HG02610 (cell line): ENCODE measurements at regions not wholly inside any gene's neighbourhood (a gene's known extent, or its start where the extent isn't known, plus 50 kb on each side); places are given as distances from the start of the nearest gene placed in this dataset.
"Not testable (repeated sequence)": the region's sequence is repeated elsewhere in the genome, so short reads cannot be mapped to it uniquely, and the experiment has no call there.

Experiments used
- ATAC-seq: cut with Tn5 transposase; IDR thresholded peaks from one replicate; pipeline ENCODE4 v1.9.1; 2021; ENCODE audit warnings: mild to moderate bottlenecking, moderate library complexity; ENCODE audit not compliant: unreplicated experiment

DNA sequence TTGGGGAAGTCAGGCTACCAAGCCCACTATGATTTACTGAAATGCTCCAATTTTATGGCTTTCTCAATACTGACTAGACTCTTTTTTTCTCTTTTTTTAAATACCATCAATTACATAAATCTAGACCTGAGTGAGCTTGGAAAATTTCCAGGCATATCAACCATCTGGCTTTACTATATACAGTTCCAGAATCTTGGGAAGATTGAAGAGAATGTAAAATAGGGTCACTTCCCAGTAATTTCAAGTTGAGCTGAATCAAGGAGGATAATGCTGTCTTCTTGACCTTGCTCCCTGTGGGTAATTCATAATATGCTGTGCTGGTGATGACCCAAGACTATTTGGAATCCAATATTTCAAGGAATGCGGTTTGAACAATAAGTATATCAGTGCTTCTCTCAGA lies 108.1 kb downstream of the MAP3K21 start:
- no peak for ATAC-seq

DNA sequence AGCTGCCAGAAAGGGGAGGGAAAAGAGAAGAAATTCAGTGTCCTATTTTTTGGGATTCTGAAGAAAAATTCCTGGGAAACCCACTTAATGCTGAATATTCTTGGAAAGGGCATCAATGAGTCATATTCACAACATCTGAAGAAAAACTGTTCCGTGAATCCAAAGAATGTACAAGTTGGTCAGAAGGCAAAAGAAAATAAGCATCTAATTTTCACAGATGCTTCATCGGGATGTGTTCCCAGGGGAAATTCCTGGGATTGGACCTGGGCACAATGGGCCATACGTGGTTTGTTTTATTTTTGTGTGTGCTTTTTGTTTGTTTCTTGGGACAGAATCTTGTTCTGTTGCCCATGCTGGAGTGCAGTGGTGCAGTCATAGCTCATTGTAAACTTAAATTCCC lies 112.2 kb downstream of the MAP3K21 start:
- ATAC-seq = no peak

DNA sequence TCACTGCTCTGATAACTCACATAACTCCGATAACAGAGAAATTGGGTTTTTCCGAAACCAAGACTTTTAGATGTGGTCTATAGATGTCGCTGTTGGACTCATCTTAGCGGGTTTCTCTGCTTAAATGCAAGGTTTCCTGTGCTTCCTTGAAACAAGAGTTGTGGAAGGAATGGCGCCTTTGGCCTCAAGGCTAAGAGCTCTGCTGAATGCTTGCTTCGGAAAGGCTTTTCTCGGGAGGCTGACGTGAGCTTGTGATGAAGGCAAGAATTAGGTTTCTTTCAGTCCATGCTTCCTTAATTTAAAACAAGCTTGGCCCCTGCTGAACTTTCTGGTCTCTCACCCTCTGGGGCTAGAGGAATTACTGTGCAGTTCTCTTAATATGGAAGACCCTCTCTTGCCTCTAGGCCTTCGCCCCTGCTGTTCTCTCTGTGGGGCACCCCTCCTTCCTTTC lies 113.5 kb downstream of the MAP3K21 start:
- ATAC-seq = peak; percentile 46

DNA sequence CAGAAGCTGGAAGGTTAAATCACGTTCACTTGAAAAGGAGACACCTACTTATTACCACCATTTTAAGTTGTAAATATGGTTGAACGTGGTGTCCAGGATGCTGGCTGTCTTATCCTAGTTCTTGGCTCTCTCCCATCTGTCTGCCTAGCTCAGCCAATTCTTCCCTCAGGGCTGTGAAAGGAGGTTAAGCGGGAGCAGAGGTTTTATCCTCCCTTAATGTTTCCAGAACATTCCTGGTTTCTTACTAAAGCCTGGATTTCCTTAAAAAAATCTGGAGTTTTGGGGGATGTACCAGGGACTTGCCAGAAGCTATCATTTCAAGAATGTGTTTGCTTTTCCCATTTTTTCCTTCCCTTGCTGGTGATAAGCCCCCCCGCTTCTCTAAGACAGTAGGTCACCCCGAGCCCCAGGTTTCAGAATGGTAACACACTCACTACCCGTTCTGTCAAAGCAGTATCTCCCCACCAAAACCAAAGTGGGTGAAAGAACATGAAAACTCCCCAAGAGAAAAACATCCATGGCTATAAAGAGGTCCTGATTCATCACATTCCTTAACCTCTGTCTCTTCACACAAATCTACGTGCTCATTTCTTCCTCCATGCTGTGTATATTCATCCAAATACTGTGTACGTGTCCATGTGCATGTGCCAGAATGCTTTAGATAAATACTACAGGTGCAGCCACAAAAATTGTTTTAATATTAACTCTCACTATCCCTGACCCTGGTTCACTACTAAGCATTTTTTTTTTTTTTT lies 114.7 kb downstream of the MAP3K21 start:
- ATAC-seq = no peak

DNA sequence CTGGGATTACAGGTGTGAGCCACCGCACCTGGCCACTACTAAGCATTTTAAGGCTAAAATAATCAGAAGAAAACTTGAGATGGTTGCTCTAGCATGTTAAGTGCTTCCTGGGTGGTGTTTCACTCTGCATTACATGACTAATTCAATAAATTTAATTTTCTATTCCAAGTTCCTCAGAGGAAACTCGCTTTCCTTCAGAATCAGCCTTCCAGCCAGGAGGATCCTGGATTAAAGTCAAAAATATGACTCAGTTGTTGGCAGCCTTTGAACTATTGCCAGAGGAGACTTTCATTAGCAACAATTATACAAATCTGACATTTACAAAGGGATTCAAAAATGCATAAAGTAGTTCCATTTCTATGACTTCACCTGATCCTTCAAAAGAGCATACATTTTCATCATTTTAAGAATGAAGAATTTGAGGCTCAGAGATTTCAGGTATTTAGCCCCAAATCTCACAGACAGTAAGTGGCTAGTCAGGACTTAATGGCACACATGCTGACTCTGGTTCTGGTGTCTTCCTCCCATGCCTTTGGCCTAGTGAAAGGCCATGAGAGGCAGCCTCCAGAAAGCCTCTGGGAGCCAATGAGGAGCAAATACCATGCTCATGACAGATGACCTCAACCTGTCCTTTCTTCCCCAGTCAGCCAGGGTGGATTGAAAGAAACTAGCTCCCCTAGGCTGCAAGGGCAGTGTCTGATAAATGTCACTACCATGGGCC lies 115.7 kb downstream of the MAP3K21 start:
- ATAC-seq = no peak

DNA sequence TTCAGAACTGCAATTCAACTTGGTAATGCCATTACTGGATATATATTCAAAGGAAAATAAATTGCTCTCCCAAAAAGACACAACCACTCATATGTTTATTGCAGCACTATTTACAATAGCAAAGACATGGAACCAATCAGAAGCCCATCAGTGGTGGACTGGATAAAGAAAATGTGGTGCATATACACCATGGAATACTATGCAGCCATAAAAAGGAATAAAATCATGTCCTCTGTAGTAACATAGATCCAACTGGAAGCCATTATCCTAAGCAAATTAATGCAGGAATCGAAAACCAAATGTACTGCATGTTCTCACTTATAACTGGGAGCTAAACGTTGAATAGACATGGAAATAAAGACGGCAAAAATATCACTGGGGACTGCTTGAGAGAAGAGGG lies 117.0 kb downstream of the MAP3K21 start:
- ATAC-seq = no peak

DNA sequence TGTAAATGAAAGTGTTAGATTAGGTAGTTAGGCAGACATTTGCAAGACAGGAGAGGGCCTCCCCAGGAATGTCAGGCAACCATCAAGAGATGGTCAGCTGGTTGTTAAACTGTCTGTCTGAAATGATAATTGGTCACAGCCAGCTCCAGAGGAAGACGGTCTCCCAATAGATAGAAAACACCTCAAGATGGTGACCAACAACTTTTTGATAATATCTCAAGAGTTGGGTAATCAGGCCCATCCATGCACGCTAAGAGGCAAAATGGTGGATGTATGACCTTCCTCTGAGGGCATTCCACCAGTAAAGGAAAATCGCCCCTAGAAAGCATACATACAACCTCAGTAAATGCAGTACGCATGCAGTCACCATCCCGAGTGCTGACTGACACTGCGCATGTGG lies 118.2 kb downstream of the MAP3K21 start:
- no peak for ATAC-seq

DNA sequence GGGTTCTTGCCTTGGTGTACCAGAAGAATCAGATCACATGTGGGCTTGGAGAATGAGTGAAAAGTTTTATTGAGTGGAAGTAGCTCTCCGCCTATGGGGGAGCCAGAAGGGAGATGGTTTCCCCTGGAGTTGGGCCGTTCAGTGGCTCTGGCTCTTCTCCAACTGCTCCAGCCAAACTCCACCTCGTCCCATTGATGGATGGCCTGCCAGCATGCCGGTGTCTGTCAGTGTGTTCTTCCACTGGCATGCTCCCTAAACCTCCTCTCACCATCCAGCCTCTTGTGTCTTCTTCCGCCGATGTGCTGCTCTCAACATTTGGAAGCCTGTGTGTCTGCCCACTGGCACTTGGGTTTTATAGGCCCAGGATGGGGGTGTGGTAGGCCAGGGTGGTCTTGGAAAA lies 119.4 kb downstream of the MAP3K21 start:
- no peak for ATAC-seq

DNA sequence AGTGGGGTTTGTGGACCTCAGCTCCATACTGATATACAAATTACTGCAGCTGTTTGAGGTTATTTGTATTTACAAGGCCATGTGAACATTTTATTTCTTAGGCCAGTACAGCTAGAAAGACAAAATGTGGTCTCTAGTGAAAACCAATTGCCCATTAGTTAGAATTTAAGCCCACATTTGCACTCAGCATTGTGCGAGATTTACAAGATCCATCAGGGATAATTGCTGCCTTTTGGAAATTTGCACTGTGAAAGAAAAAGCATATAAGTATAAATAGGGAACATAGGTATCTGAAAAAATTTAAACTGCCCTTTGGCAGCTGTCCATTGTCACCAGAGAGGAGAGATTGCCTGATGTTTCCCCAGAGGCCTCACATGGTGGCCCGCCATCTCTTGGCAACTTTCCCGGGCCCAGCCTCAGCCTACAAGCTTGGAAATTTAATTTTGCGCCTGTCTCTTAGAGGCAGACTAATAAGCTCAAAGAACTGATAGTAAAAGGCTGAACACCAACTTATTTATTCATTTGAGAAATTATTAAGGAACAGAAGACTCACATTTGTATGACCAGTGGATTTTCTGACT lies 120.7 kb downstream of the MAP3K21 start:
- ATAC-seq = no peak

DNA sequence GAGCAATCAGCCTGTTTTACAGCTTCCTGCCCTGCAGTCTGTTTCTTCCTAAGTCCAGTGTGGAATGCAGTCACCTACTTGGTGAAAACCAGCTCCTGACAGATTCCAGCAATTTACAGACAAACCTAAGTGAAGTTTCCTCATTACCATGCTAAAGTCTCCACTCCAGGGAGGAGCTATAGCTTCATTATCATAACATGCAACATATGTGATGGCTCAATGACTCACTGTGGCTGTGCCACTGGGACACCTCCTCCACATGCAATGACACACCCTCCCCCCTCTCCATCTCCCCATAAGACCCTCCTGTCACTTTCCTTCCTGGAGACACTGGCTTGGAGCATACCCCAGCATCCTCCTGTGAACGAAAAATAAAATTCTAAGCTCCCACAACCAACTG lies 125.2 kb downstream of the MAP3K21 start:
- ATAC-seq = no peak

DNA sequence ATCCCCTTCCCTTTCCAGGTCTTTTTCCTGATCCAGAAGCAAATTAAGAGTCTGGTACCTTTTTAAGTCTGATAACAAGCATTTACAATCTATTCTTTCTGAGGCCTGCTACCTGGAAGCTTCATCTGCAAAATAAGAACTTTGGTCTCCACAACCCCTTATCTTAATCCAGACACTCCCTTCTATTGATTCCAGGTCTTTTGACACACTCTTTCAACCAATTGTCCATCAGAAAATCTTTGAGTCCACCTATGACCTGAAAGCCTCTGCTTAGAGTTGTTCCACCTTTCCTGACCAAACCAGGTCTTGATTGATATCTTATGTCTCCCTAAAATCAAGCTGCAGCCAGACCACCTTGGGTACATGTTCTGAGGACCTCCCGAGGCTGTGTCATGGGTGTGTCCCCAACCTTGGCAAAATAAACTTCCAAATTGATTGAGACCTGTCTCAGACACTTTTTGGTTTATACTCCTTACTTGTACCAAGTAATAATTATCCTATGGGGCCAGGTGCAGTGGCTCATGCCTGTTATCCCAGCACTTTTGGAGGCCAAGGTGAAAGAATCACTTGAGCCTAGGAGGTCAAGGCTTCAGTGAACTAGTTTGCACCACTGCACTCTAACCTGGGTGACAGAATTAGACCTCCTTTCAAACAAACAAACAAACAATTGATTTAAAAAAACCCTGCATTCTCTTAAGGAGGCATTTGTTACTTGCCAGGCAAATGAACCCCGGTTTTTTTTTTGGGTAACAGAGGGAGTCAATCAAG lies 126.1 kb downstream of the MAP3K21 start:
- ATAC-seq = no peak

DNA sequence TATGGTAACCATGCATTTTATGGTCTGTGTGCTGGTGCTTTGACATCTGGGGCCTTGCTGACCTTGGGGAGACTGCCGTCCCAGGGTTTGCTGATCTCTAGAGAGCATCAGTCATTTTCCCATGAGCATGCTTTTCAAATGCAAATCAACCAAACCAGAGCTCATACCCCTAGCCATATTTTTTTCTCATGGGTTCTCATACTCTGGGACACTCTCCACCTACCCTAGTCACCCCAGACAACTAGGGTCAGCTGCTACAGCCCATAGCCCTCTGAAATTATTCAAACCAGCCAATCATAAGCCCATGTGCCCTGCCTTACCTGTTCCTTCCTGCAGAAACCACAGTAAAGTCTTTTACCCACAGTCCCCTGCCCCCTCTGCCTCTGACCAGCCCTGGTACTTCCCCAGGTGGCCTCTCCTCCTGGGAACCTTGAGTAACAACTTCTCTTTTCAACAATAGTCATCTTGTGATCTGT lies 132.0 kb downstream of the MAP3K21 start:
- peak; percentile 91 for ATAC-seq

DNA sequence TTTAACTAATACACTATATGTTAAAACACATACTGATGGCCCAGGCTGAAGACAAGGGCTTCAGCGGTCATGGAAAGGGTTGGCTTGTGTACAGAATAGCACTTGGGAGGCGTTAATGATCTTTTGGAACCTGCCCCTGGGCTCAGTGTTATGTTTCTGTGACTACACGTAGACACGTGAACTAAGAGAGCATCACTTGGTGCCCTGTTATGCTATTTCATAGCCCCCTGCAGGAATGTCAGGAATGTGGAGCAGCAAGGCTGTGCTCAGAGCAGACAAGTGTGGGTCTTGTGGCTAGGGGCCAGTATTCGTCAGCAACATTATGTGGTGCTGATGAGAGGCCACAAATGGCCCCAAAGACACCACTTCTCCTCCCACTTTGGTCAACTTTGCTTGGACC lies 132.4 kb downstream of the MAP3K21 start:
- peak; percentile 12 for ATAC-seq

DNA sequence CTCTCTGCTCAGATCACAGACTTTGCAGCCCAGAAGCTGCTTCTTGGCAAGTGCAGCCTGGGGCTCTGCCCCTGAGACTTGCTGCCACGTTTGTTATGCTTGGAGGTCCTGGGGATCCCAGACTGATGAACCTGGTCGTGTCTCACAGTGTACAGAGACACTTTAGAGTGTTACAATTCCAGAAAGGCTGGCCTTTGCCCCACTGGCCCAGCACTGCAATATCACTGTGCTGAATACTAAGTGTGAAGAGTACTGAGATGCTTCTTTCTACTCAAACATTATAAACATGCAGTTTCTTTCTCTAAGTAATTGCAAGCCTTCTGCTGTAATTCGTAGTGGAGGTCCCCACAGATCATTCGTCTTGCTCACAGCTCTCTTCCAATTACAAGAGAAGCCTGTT lies 133.2 kb downstream of the MAP3K21 start:
- ATAC-seq = no peak

DNA sequence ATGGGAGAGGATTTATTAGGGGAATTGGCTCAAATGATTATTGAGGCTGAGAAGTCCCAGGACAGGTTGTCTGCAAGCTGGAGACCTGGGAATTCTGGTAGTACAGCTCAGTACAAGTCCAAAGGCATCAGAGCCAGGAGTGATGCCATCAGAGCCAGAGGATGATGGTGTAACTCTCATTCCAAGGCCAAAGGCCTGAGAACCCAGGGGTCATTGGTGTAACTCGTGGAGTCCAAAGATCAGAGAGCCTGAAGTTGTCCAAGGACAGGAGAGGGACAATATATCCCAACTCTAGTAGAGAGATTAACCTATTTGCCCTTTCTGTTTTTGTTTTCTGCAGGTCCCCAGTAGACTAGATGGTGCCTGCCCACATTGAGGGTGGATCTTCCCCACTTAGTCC lies 134.3 kb downstream of the MAP3K21 start:
- no peak for ATAC-seq

DNA sequence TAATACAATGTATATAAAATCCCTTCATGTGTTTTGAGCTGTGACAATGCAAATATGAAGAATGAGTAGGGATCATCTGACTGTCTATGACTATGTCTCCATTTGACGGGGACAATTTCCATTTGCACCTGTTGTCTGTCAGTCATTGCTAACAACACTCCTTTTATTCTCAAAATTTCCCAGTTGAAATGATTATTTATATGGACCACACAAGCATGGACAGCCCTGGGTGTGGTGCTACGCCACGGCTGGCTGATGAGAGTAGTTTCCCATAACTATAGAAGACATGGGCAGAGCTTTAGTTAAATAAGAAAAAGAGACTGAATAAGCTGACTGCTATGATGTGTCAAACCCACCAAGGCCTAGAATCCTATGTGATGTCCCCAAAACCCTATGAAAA lies 135.8 kb downstream of the MAP3K21 start:
- ATAC-seq = no peak

DNA sequence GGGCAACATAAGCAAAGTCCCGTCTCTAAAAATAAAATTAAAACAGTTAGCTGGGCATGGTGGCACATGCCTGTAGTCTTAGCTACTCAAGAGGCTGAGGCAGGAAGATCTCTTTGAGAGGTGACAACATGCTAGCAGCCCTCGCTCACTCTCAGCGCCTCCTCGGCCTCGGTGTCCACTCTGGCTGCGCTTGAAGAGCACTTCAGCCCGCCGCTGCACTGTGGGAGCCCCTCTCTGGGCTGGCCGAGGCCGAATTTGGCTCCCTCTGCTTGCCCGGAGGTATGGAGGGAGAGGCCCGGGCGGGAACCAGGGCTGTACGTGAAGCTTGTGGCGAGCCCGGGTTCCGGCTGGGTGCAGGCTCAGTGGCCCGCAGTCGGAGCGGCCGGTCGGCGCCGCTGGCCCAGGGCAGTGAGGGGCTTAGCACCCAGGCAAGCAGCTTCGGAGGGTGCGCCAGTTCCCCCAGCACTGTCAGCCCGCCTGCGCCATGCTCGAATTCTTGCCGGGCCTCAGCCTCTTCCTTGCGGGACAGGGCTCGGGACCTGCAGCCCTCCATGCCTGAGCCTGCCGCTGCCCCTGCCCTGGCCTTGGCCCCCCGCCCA lies 138.3 kb downstream of the MAP3K21 start:
- ATAC-seq = no peak

DNA sequence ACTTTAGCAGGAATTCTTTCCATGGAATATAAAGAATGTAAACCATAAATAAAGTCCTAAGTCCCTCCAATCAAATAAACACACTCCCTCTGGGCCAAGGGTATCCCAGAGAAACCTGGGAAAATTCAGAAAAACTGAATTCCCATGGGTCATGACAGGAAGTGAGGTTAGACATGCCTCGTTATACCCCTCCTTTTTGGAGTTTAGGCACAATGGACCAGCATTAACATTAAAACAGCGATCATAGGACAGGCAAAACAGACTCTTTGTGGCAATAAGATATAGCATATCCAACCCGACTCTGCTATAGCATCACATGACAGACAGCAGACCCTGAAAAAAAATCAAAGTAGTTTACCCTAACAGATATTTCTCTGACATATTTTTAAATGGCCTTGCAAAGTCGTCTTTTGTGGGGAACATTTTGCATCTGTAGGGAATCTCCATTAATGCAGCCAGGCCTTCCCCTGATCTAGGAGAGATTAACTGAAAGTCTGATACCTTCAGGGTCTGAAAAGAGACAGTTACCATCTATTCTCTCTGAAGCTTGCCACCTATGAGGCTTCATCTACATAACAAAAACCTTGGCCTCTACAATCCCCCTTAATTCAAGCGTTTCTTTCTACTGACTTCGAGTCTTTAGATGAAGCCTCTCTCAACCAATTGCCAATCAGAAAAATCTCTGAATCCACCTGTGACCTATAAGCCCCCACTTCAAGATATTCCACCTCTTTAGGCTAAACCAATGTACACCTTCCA lies 143.0 kb upstream of the KCNK1 start:
- ATAC-seq = no peak

DNA sequence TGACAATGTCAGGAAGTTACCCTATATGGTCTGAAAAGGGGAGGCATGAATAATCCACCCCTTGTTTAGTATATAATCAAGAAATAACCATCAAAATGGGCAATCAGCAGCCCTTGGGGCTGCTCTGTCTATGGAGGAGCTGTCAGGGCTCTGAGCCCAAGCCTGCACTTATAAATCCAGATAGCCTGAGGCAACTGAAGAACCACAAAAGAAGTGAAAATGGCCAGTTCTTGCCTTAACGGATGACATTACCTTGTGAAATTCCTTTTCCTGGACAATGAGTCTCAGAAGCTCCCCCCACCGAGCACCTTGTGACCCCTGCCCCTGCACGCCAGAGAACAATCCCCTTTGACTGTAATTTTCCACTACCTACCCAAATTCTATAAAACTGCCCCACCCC lies 142.1 kb upstream of the KCNK1 start:
- not testable (repeated sequence) for ATAC-seq

DNA sequence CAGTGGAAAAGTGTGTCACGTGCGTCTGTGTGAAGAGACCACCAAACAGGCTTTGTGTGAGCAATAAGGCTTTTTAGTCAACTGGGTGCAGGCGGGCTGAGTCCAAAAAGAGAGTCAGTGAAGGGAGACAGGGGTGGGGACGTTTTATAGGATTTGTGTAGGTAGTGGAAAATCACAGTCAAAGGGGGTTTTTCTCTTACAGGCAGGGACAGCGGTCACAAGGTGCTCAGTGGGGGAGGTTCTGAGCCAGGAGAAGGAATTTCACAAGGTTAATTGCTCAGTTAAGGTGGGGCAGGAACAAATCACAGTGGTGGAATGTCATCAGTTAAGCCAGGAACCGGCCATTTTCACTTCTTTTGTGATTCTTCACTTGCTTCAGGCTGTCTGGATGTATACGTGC lies 141.1 kb upstream of the KCNK1 start:
- not testable (repeated sequence) for ATAC-seq
